ENCODE measurements at regions not wholly inside any gene's neighbourhood (a gene's known extent, or its start where the extent isn't known, plus 50 kb on each side); places are given as distances from the start of the nearest gene placed in this dataset.
"Not testable (repeated sequence)": the region's sequence is repeated elsewhere in the genome, so short reads cannot be mapped to it uniquely, and the experiment has no call there.

DNA sequence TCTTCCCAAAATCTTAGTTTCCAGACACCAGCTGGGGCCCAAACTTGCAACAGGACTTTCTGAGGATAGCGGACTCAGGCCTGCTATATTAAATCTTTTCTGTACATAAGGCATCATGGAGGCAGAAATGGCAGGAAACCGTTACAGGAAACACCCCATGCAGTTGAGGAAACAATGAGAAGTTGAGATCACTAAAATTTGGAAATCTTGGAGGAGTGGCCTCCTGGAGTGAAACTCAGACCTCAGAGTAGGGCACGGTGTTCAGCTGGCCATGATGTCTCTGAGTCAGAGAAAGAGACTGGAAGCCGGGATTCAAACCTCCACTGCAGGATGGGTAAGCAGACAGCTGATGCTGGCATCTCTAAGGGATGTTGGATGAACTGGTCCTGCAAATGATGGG, 372.6 kb upstream of the CTSO start:
- ATAC-seq (no peak), DNase-seq (no peak)
- H3K36me3 Mint-ChIP-seq, result no peaks in the 10 kb centered on the region
- H3K27me3 Mint-ChIP-seq, result peaks cover 0 to 4% (median 0%) of the 10 kb centered on the region in 5 donors
- H3K4me1 Mint-ChIP-seq, result no peaks in the 10 kb centered on the region
- no peak overlapping the region for H3K27ac Mint-ChIP-seq
- no peak overlapping the region for H3K4me3 Mint-ChIP-seq
- POLR2A ChIA-PET, result no interaction called here
- H3K9me3 Mint-ChIP-seq, result peaks cover 0 to 4% (median 0%) of the 10 kb centered on the region in 9 donors

DNA sequence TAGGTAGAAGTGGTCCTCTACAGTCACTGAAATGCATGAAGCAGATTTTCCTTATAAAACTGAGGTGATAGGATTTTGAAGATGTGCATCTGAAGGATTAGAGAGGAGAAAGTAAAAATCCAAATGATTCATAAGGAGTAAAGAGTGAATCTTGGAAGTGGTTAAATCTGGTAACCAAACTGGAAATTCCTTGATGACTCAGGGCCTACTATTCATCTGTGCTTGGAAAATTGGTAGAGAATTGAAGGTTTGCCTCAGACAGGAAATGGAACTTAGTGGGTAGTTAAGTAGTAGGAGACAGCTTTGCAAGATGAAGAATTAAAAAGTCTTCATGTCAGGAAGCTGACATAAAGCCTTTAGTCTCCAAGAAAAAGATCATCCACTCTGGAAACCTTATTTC, 368.9 kb upstream of the CTSO start:
- no peak overlapping the region for H3K27ac Mint-ChIP-seq
- DNase-seq, result no peak
- no peaks in the 10 kb centered on the region for H3K36me3 Mint-ChIP-seq
- ATAC-seq, result no peak
- H3K4me3 Mint-ChIP-seq, result no peak overlapping the region
- H3K27me3 Mint-ChIP-seq, result peaks cover 0 to 4% (median 0%) of the 10 kb centered on the region in 5 donors
- POLR2A ChIA-PET, result no interaction called here
- H3K4me1 Mint-ChIP-seq, result no peaks in the 10 kb centered on the region
- peaks cover 0 to 10% (median 2%) of the 10 kb centered on the region in 9 donors for H3K9me3 Mint-ChIP-seq

DNA sequence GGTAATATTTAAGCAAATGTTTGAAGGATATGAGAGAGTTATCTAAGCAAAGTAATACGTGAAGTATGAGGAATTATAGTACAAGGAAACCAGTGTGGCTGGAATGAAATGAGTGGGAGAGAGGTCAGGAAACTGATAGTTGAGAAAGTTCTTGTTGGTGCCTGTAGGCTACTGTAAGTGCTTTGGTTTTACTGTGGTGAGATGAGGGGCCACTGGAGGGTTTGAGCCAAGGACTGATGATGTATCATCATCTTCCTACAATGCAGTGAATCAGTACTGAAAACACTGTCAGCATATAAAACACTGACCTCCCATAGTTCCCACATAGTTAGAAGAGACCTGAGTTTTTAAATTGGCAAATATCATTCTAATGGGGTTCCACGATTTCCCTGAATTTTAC, 367.5 kb upstream of the CTSO start:
- Mint-ChIP-seq H3K36me3 (no peaks in the 10 kb centered on the region), H3K4me3 (no peak overlapping the region), H3K4me1 (no peaks in the 10 kb centered on the region), H3K27ac (no peak overlapping the region), H3K9me3 (peaks cover 0 to 14% (median 4%) of the 10 kb centered on the region in 9 donors), H3K27me3 (peaks cover 0 to 4% (median 0%) of the 10 kb centered on the region in 5 donors)
- POLR2A ChIA-PET, result no interaction called here
- DNase-seq (no peak), ATAC-seq (no peak)

DNA sequence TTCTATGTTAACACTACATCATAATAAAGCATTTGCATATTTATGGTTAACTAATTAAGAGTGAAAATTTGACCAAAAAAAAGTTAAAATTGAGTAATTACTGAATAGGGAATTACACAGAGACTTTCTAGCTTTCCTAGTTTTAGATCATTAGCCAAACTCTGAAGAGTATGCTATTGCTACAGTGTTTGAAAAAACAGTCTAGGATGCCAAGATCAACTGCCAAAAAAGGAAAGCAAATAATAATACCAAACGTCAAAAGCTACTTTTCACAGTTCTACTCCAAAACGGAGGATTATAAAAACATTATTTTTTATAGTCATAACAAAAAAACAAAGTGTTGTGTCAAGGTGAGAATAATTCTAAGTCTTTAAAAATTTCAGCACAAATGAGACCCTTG, 359.8 kb upstream of the CTSO start:
- Mint-ChIP-seq H3K4me3 (no peak overlapping the region), H3K36me3 (no peaks in the 10 kb centered on the region), H3K27me3 (no peaks in the 10 kb centered on the region), H3K4me1 (no peaks in the 10 kb centered on the region), H3K9me3 (peaks cover 0 to 17% (median 7%) of the 10 kb centered on the region in 9 donors), H3K27ac (no peak overlapping the region)
- DNase-seq (no peak), ATAC-seq (no peak)
- POLR2A ChIA-PET, result no interaction called here

DNA sequence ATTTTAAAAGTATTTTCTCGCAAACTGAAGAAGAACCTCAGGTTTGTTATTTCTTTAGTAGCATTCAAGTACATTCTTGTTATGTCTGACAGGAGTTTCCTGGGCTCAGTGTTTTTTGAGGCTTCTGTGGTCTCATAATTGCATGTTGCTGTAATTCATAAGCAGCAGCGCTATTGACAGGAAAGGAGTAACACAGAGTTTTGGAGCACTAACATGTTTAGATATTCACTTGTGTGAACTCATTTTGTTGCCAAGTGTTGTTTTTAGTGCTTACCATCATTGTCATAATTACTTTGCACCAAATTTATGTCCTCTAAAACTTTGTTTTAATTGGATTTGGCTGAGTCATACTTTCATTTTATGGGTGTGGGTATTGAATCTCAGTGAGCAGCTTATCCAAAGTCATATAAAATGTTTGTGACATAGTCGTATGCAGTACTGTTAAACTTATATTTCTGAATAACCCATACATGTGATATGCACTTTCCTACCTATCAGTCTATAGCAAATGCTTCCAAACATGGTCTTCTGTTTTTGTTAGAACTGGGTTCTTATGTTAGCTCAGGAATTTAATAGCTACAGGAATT, 358.7 kb upstream of the CTSO start:
- ATAC-seq (no peak), DNase-seq (no peak)
- no peak overlapping the region for H3K27ac Mint-ChIP-seq
- no peak overlapping the region for H3K4me3 Mint-ChIP-seq
- H3K27me3 Mint-ChIP-seq, result no peaks in the 10 kb centered on the region
- POLR2A ChIA-PET, result no interaction called here
- no peaks in the 10 kb centered on the region for H3K4me1 Mint-ChIP-seq
- no peaks in the 10 kb centered on the region for H3K36me3 Mint-ChIP-seq
- peaks cover 0 to 15% (median 5%) of the 10 kb centered on the region in 9 donors for H3K9me3 Mint-ChIP-seq

DNA sequence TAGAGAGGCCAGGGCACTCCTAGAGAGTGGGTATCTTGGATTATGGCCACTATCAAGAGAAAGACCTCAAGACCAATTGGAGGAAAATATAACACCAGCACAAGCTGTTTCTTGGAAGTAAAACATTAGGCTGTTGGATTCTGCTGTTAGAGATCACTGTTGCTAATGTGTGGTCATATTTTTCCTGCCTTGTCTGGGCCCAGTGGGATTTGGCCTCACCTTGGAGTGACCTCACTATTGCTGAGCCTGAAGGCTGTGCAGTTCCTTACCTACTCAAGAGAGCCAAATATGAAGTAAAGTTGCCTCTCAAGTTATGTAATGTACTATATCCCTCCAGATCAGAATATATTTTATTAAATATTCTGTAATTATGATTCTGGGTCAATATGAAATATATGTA, 355.4 kb upstream of the CTSO start:
- ATAC-seq (no peak), DNase-seq (no peak)
- POLR2A ChIA-PET, result no interaction called here
- Mint-ChIP-seq H3K9me3 (peaks cover 0 to 9% (median 0%) of the 10 kb centered on the region in 9 donors), H3K27ac (no peak overlapping the region), H3K4me3 (no peak overlapping the region), H3K36me3 (no peaks in the 10 kb centered on the region), H3K4me1 (no peaks in the 10 kb centered on the region), H3K27me3 (no peaks in the 10 kb centered on the region)

DNA sequence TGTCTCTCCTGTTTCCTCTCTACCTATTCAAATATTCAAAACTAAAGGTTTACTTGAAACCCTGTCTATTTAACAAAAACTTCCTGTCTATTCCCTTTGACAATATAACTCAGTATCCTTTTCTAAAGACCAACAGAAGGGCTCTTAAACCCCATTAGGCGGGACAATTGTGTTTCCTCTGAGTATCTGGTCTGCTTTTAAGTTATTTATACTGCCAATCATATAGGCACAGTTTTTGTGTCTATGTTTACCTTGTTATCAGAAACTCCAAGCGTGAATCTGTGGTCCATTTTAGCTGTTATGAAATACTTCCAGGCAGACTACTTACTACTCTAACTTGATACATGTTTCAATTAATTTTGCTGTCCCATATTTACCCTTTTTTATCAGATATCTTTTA, 350.0 kb upstream of the CTSO start:
- POLR2A ChIA-PET, result no interaction called here
- Mint-ChIP-seq H3K27ac (no peak overlapping the region), H3K4me1 (no peaks in the 10 kb centered on the region), H3K9me3 (peaks cover 0 to 17% (median 2%) of the 10 kb centered on the region in 9 donors), H3K36me3 (no peaks in the 10 kb centered on the region), H3K4me3 (no peak overlapping the region), H3K27me3 (no peaks in the 10 kb centered on the region)
- DNase-seq, result no peak
- no peak for ATAC-seq

DNA sequence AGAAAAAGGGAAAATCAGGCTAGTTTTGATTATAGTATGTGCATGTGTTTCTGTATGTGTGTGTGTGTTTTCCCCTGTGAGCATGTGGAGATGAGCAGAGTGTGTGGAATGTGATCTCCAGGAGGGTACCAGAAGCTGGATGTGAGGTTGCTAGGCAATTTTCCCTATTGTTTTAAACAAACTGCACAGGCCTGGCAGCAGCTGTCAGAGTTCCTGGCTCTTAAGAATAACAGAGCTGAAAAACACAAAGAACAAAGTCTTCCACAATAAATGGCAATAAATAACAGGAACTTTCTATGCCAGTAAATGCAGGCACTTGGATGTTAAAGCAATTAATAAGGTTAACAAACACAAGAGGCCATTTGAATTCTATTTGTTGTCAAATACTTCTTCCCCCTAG, 344.6 kb upstream of the CTSO start:
- POLR2A ChIA-PET, result no interaction called here
- H3K4me3 Mint-ChIP-seq, result no peak overlapping the region
- ATAC-seq (no peak), DNase-seq (no peak)
- H3K4me1 Mint-ChIP-seq, result no peaks in the 10 kb centered on the region
- no peak overlapping the region for H3K27ac Mint-ChIP-seq
- H3K9me3 Mint-ChIP-seq, result peaks cover 0 to 17% (median 2%) of the 10 kb centered on the region in 9 donors
- H3K27me3 Mint-ChIP-seq, result no peaks in the 10 kb centered on the region
- H3K36me3 Mint-ChIP-seq, result no peaks in the 10 kb centered on the region

DNA sequence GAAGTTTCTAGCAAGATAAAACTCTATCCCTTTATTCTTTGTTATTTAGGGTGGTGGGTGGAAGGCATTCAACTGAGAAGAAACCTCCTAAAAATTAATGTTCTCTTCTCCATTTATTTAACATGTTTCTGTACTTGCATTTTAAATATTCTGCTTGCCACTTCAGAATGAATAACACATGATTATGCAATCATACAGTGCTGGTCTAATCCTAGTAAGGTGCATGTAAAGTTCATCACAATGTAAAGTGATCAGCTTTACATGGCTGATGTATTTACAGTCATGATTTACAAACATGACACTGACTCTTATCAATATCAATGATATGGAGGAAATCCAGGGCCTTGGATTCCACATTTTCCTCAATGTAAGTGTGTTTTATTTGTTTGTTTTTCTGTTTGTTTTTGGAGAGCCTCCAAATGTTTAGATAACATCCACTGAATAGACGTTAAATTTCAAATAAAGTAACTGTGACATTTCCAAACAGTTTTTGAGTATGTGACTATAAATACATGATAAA, 342.1 kb upstream of the CTSO start:
- POLR2A ChIA-PET, result no interaction called here
- Mint-ChIP-seq H3K9me3 (peaks cover 0 to 15% (median 2%) of the 10 kb centered on the region in 9 donors), H3K27ac (no peak overlapping the region), H3K36me3 (no peaks in the 10 kb centered on the region), H3K4me3 (no peak overlapping the region), H3K27me3 (no peaks in the 10 kb centered on the region), H3K4me1 (no peaks in the 10 kb centered on the region)
- DNase-seq (no peak), ATAC-seq (no peak)

DNA sequence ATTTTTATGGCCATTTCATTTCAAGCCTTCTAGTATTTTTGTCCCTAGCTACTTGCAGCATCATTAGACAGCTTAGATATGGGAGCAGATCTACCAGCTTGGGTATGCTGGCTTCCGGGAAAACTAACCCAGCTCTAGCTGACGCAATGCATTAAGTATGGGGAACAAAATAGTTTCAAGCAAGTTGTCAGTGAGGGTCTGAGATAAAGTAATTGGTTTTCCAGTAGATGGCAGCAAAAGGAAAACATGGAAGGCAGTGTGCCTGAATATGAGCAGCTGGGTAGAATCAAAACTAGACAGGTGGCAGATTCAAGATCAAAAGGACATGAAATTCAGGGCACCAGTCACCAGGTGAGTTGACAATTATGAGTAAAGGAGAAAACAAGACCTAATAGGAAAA, 340.9 kb upstream of the CTSO start:
- POLR2A ChIA-PET, result no interaction called here
- no peak overlapping the region for H3K27ac Mint-ChIP-seq
- no peak for ATAC-seq
- H3K9me3 Mint-ChIP-seq, result peaks cover 0 to 15% (median 2%) of the 10 kb centered on the region in 9 donors
- no peaks in the 10 kb centered on the region for H3K36me3 Mint-ChIP-seq
- H3K27me3 Mint-ChIP-seq, result no peaks in the 10 kb centered on the region
- no peak overlapping the region for H3K4me3 Mint-ChIP-seq
- no peaks in the 10 kb centered on the region for H3K4me1 Mint-ChIP-seq
- DNase-seq, result no peak

DNA sequence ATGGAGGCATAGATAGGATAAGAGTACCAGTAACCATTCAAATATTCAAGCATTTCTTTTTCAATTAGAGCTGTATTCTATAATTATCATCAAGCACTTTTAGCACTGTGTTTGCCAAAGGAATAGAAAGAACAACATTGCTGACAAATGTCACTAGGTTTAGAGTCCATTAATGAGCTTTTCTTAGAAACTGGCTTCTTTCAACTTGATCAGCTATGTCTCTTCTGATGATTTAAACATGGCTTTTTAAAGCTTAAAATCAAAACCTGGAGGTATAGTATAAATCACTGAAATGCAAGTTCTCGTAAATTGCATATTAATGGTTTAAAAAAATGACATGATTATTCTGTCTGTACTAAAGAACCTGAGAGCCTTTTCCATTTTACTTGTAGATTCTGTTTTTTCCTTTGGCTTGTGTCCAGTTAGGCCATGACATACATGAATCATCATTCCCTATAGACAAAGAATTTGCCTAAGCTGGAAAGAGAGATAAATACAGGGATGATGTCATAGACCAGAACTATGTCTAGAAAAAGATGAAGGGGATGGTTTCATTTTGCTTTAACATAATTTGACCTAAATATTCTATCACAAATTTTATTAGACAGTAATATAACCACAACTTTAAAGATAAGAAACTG, 340.1 kb upstream of the CTSO start:
- POLR2A ChIA-PET, result no interaction called here
- Mint-ChIP-seq H3K27me3 (no peaks in the 10 kb centered on the region), H3K9me3 (peaks cover 0 to 8% (median 0%) of the 10 kb centered on the region in 9 donors), H3K4me1 (no peaks in the 10 kb centered on the region), H3K4me3 (no peak overlapping the region), H3K36me3 (no peaks in the 10 kb centered on the region), H3K27ac (no peak overlapping the region)
- DNase-seq, result no peak
- no peak for ATAC-seq

DNA sequence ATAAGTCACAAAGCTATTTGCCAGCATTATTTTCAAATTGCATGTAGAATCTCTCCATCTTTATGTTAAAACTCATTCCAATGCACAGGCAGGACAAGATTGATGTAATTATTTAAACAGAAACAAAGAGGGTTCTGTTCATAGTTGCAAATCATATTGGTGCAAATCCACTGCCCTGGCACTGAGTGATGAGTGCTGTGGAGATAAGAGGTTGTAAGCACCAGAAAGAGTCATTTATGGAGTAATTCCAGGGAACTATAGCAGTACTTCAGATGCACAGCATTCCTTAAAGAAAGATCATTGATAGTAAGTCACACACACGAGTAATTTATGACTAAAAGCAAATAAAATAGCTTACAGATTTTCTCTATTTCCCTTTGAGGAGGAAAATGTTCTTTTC, 337.7 kb upstream of the CTSO start:
- ATAC-seq, result no peak
- Mint-ChIP-seq H3K27me3 (no peaks in the 10 kb centered on the region), H3K4me1 (no peaks in the 10 kb centered on the region), H3K9me3 (peaks cover 0 to 8% (median 1%) of the 10 kb centered on the region in 9 donors), H3K4me3 (no peak overlapping the region), H3K36me3 (no peaks in the 10 kb centered on the region), H3K27ac (no peak overlapping the region)
- POLR2A ChIA-PET, result no interaction called here
- DNase-seq, result no peak

DNA sequence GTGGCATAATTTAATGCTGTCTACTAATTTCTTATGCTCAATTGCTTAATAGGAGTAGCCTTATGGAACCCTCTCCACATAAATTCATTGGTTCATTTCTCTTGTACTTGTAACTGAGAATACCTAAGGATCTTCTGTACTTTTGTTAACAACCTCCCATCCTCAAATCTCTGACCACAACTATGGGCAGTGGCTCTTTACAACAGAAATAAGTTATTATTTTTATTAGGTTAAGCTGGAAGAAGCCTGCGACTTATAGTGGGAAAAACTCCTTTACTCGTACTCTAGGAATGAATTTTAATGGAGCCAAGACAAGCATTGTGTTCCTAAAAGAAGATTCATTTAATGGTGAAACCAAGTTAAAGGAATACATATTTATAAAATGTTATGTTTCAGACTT, 337.1 kb upstream of the CTSO start:
- ATAC-seq, result no peak
- no peak for DNase-seq
- Mint-ChIP-seq H3K4me1 (no peaks in the 10 kb centered on the region), H3K36me3 (no peaks in the 10 kb centered on the region), H3K9me3 (peaks cover 0 to 8% (median 1%) of the 10 kb centered on the region in 9 donors), H3K4me3 (no peak overlapping the region), H3K27me3 (no peaks in the 10 kb centered on the region), H3K27ac (no peak overlapping the region)
- POLR2A ChIA-PET, result no interaction called here

DNA sequence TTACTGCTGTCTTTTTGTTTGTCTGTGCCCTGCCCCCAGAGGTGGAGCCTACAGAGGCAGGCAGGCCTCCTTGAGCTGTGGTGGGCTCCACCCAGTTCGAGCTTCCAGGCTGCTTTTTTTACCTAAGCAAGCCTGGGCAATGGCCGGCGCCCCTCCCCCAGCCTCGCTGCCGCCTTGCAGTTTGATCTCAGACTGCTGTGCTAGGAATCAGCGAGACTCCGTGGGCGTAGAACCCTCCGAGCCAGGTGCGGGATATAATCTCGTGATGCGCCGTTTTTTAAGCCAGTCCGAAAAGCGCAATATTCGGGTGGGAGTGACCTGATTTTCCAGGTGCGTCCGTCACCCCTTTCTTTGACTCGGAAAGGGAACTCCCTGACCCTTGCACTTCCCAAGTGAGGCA, 336.4 kb upstream of the CTSO start:
- POLR2A ChIA-PET, H3K27ac Mint-ChIP-seq, H3K4me3 Mint-ChIP-seq, H3K9me3 Mint-ChIP-seq, H3K27me3 Mint-ChIP-seq, ATAC-seq, H3K36me3 Mint-ChIP-seq, H3K4me1 Mint-ChIP-seq, DNase-seq: not testable (repeated sequence)
